ENCODE measurements at regions not wholly inside any gene's neighbourhood (a gene's known extent, or its start where the extent isn't known, plus 50 kb on each side); places are given as distances from the start of the nearest gene placed in this dataset.
"Not testable (repeated sequence)": the region's sequence is repeated elsewhere in the genome, so short reads cannot be mapped to it uniquely, and the experiment has no call there.

DNA sequence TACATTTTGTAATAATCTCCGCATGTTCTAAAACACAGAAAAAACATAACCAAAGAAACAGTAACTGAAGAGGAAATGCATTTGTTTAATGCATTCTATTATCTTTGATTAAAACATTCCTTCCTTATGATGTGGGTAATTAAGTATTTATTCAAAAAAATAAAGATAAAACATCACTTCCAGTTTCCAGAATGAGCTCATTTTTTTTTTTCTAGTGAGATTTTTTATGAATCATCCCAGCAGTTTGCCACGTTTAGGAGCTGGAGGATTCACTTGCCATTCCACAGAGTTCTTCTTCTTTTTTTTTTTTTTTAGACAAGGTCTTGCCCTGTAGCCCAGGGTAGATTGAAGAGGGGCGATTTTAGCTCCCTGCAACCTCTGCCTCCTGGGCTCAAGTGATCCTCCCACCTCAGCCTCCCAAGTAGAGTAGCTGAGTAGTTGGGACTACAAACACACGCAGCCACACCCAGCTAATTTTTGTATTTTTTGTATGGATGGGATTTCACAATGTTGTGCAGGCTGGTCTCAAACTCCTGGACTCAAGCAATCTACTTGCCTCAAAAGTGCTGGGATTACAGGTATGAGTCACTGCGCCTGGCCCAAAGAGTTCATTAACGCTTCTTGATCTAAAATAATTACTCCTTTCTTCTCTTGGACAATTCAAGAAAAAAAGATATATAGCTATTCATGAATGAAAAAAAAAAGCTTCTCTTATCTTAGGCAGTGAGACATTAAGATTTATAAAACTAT lies 177.3 kb downstream of the DKK1 start:
- peak in 1 of 2 donors; percentile 42 for ATAC-seq (ENCODE audit: low FRiP score in 2 of 2)
- WGBS, 2 donors = 80 to 82% methylated on average over 6 of the region's 6 CpGs
- TF ChIP-seq EP300 (IDR thresholded peaks at IDR 0.05) (no peak), POLR2AphosphoS5 (IDR thresholded peaks at IDR 0.05) (no peak)
- Histone ChIP-seq H3K4me3 (no peak overlapping the region), H3K36me3 (no peaks in the 10 kb centered on the region), H3K9me3 (no peaks in the 10 kb centered on the region), H3K27me3 (no peaks in the 10 kb centered on the region), H3K4me1 (no peaks in the 10 kb centered on the region), H3K27ac (no peak overlapping the region)
- no peak for DNase-seq

DNA sequence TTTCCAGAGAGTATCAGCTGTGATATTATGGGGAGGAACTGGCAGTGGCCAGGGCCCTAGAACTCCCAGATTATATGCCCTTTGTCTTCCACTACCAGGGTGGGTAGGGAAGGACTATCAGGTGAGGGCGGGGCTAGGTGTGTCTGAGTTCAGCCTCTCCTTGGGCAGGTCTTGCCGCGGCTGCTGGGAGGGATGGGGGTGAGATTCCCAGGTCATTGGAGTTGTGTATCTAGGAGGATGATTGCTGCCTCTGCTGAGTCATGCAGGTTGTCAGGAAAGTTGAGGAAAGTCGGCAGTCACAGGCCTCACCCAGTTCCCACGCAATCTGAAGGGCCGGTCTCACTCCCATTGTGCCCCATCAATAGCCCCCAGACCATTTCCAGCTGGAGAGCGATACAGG lies 185.2 kb downstream of the DKK1 start:
- Histone ChIP-seq H3K4me1 (no peaks in the 10 kb centered on the region), H3K27ac (no peak overlapping the region), H3K36me3 (no peaks in the 10 kb centered on the region), H3K4me3 (no peak overlapping the region), H3K27me3 (no peaks in the 10 kb centered on the region), H3K9me3 (peaks cover 0 to 4% (median 2%) of the 10 kb centered on the region in 4 donors)
- ATAC-seq (ENCODE audit: low FRiP score in 2 of 2) (no peak), DNase-seq (no peak)
- 87 to 89% methylated on average over 5 to 7 of the region's 7 CpGs for WGBS, 2 donors
- TF ChIP-seq POLR2A (IDR thresholded peaks at IDR 0.05) (no peak), POLR2AphosphoS5 (IDR thresholded peaks at IDR 0.05) (no peak), EP300 (IDR thresholded peaks at IDR 0.05) (no peak)
- TF ChIP-seq, protein P1, sequence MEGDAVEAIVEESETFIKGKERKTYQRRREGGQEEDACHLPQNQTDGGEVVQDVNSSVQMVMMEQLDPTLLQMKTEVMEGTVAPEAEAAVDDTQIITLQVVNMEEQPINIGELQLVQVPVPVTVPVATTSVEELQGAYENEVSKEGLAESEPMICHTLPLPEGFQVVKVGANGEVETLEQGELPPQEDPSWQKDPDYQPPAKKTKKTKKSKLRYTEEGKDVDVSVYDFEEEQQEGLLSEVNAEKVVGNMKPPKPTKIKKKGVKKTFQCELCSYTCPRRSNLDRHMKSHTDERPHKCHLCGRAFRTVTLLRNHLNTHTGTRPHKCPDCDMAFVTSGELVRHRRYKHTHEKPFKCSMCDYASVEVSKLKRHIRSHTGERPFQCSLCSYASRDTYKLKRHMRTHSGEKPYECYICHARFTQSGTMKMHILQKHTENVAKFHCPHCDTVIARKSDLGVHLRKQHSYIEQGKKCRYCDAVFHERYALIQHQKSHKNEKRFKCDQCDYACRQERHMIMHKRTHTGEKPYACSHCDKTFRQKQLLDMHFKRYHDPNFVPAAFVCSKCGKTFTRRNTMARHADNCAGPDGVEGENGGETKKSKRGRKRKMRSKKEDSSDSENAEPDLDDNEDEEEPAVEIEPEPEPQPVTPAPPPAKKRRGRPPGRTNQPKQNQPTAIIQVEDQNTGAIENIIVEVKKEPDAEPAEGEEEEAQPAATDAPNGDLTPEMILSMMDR (IDR thresholded peaks at IDR 0.05) = no peak

DNA sequence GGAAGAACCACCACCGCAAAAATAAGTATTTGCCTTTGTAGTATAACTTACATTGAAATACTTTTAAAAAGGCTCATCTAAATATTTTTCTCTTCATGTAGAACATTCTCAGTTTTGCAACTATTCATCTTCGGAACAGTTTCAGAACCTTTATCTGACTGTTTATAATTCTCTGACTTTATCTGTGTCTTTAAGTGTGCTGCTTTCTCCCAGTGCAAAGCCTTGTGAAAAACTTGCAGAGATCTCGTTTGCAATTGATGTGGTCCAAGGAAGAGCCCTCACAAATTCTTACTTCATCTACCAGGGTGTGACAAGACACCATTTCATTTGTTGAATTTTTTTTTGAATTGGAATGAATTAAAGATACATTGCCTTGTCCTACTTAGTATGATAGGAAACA lies 186.4 kb downstream of the DKK1 start:
- no peak for ATAC-seq (ENCODE audit: low FRiP score in 2 of 2)
- peaks cover 0 to 9% (median 3%) of the 10 kb centered on the region in 4 donors for H3K9me3 ChIP-seq
- H3K36me3 ChIP-seq = no peaks in the 10 kb centered on the region
- no peak overlapping the region for H3K4me3 ChIP-seq
- no peak overlapping the region for H3K27ac ChIP-seq
- no peaks in the 10 kb centered on the region for H3K4me1 ChIP-seq
- 73 to 78% methylated on average over 3 of the region's 3 CpGs for whole genome bisulfite sequencing, 2 donors
- TF ChIP-seq, protein P1 (IDR thresholded peaks at IDR 0.05) = no peak
- TF ChIP-seq EP300 (IDR thresholded peaks at IDR 0.05) = no peak
- TF ChIP-seq POLR2A (IDR thresholded peaks at IDR 0.05) = no peak
- TF ChIP-seq POLR2AphosphoS5 (IDR thresholded peaks at IDR 0.05) = no peak
- H3K27me3 ChIP-seq = no peaks in the 10 kb centered on the region
- DNase-seq = no peak

DNA sequence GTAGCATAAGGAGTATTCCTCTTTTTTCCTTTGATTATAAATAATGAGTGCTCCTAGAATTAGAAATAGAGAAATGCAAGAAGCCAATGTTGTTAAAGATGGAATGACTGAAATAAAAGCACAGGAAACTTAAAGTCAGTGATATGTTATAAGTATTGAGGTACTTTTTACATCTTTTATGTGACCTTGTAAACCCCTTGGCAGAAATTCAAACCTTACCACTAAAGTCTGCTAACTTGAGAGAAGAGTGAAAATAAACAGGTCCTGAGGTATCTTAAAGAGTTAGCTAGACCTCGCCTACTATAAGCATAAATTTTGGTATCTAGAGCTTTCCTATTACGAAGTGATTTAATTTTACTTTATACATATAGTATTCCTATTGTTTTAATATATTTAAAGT lies 188.2 kb downstream of the DKK1 start:
- Histone ChIP-seq H3K36me3 (no peaks in the 10 kb centered on the region), H3K27ac (no peak overlapping the region), H3K9me3 (peaks cover 0 to 9% (median 3%) of the 10 kb centered on the region in 4 donors), H3K27me3 (no peaks in the 10 kb centered on the region), H3K4me1 (no peaks in the 10 kb centered on the region), H3K4me3 (no peak overlapping the region)
- DNase-seq (no peak), ATAC-seq (ENCODE audit: low FRiP score in 2 of 2) (no peak)
- TF ChIP-seq, protein P1 (IDR thresholded peaks at IDR 0.05) = no peak
- TF ChIP-seq POLR2AphosphoS5 (IDR thresholded peaks at IDR 0.05) = no peak
- TF ChIP-seq EP300 (IDR thresholded peaks at IDR 0.05) = no peak
- no peak for TF ChIP-seq POLR2A (IDR thresholded peaks at IDR 0.05)
- 71 to 76% methylated on average over 2 of the region's 2 CpGs for WGBS, 2 donors

DNA sequence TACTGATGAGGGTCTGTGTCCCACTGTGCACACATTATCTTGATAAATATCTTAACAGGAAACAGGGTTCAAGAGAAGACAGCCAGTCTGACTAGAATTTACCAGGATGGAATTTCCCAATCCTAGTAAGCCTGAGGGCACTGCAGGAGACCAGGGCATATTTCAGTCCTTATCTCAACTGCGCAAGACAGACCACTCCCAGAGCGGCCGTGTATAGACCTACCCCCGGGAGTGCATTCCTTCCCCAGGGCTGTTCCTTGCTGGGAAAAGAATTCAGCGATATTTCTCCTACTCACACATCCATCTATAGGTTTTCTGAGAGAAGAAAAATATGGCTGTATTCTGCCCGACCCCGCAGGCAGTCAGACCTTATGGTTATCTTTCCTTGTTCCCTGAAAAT lies 191.3 kb downstream of the DKK1 start:
- H3K9me3 ChIP-seq; H3K27ac ChIP-seq; H3K4me3 ChIP-seq; H3K4me1 ChIP-seq; H3K36me3 ChIP-seq; H3K27me3 ChIP-seq; DNase-seq; ATAC-seq (ENCODE audit: low FRiP score in 2 of 2): not testable (repeated sequence)
- 85 to 87% methylated on average over 7 of the region's 7 CpGs for WGBS, 2 donors

DNA sequence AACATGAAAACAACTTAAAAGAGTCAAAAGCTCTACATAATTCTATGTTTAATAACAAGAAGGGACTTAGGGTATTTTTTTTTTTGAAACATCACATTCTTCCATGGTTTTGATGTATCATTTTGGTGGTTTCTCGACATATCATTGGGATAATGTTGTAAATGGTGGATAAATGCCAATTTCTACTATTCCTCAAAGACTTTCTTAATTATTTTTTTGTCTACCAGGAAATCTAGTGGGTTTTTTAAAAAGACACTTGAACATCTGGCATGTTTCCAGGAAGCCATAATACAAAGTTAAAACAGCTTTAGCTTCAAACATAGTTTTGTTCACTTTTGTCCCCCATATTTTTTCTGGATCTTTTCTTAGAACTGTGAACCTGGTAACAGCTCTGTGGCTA lies 200.4 kb downstream of the DKK1 start:
- H3K4me3 ChIP-seq = no peak overlapping the region
- H3K36me3 ChIP-seq = no peaks in the 10 kb centered on the region
- DNase-seq (no peak), ATAC-seq (ENCODE audit: low FRiP score in 2 of 2) (no peak)
- no peaks in the 10 kb centered on the region for H3K27me3 ChIP-seq
- H3K9me3 ChIP-seq = peaks cover 0 to 7% (median 2%) of the 10 kb centered on the region in 4 donors
- no peaks in the 10 kb centered on the region for H3K4me1 ChIP-seq
- 58 to 67% methylated on average over 1 of the region's 1 CpG for WGBS, 2 donors
- H3K27ac ChIP-seq = no peak overlapping the region
- TF ChIP-seq, protein P1 (IDR thresholded peaks at IDR 0.05) = no peak
- TF ChIP-seq POLR2A (IDR thresholded peaks at IDR 0.05) (no peak), POLR2AphosphoS5 (IDR thresholded peaks at IDR 0.05) (no peak), EP300 (IDR thresholded peaks at IDR 0.05) (no peak)

Measured in upper lobe of left lung (tissue), 6 donors.